Colonic mucosa (tissue), 4 donors: ENCODE measurements at regions not wholly inside any gene's neighbourhood (a gene's known extent, or its start where the extent isn't known, plus 50 kb on each side); places are given as distances from the start of the nearest gene placed in this dataset.

Experiments used
- DNase-seq: peaks from one replicate; pipeline ENCODE4 v3.0.0-alpha.2; 2020
- H3K27ac ChIP-seq: fragments of 200-600 bp; one replicate; pipeline ENCODE4 v1.8.0; 2021
- H3K27me3 ChIP-seq: fragments of 200-600 bp; one replicate; pipeline ENCODE4 v1.8.0; 2021
- H3K36me3 ChIP-seq: fragments of 200-600 bp; one replicate; pipeline ENCODE4 v1.8.0; 2021
- H3K4me1 ChIP-seq: fragments of 200-600 bp; one replicate; pipeline ENCODE4 v1.8.0; 2021; ENCODE audit warnings: mild to moderate bottlenecking
- H3K4me3 ChIP-seq: fragments of 200-600 bp; one replicate; pipeline ENCODE4 v1.8.0; 2021
- H3K9ac ChIP-seq, 2 donors: one replicate each; pipeline ENCODE4 v1.7.0; 2013; ENCODE audit warnings: control low read depth in 2 of 2, low read depth in 2 of 2, low read length in 2 of 2
- H3K9me3 ChIP-seq: fragments of 200-600 bp; one replicate; pipeline ENCODE4 v1.8.0; 2021
- CTCF ChIP-seq: fragments of 200-600 bp; IDR thresholded peaks from one replicate; pipeline ENCODE4 v1.8.0; 2022; ENCODE audit warnings: antibody characterized with exemption, mild to moderate bottlenecking
- intact Hi-C: fragments of 100-400 bp; cut with DNase I; formaldehyde crosslinking; loops from one replicate; pipeline ENCODE4 v1.14.1; 2022
- donor health status: healthy.
- donor health status: DM: no; HTN: no; CAD: no.
- donor health status: DM: no; HTN: no; CAD: no.

DNA sequence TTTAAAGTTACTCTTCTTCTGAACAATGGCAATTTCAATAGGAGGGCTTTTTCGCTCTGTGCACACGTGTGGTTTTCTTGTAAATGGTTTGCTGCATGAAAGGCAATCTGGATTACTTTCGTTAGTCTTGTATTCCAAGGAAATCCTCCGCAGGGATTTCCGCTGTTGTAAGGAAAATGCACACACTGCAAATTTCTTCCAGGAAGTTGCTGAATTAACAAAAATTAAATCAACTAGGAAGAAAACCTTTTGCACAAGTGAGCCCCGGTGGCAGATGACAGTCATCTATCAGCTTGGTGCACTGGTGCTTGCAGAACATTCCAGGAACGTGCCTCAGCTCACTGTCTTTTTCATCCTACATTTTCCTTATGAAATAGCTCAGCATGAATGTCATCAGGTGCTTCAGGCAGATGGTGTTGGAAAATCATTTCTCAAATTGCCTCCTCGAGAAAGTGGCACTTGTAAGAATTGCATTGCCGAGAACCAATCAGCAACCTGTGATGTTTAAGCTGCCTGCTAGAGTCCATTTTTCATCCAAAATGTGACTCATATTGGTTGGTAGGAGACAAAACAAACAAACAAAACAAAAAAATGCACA lies 272.4 kb upstream of the VCX start:
- H3K4me1 ChIP-seq, result no peaks in the 10 kb centered on the region
- H3K9ac ChIP-seq, result no peak overlapping the region
- H3K36me3 ChIP-seq, result no peaks in the 10 kb centered on the region
- intact Hi-C loops, result no loop called here
- TF ChIP-seq CTCF, result no peak
- DNase-seq, result no peak
- no peak overlapping the region for H3K4me3 ChIP-seq
- H3K27me3 ChIP-seq, result no peaks in the 10 kb centered on the region
- H3K27ac ChIP-seq, result no peak overlapping the region
- H3K9me3 ChIP-seq, result no peaks in the 10 kb centered on the region

- intact Hi-C loops, result no loop called here
- no peak overlapping the region for H3K9ac ChIP-seq
- no peaks in the 10 kb centered on the region for H3K9me3 ChIP-seq
- H3K4me3 ChIP-seq, result no peak overlapping the region
- no peak for DNase-seq
- H3K27ac ChIP-seq, result no peak overlapping the region
- H3K36me3 ChIP-seq, result no peaks in the 10 kb centered on the region
- TF ChIP-seq CTCF, result no peak
- H3K27me3 ChIP-seq, result no peaks in the 10 kb centered on the region
- H3K4me1 ChIP-seq, result no peaks in the 10 kb centered on the region
Measured at GRCh38 chrX:7568597-7568996, 274.4 kb upstream of the VCX start.

GRCh38 chrX:7568130-7568529 lies 274.8 kb upstream of the VCX start:
- H3K27me3 ChIP-seq, result no peaks in the 10 kb centered on the region
- H3K27ac ChIP-seq, result no peak overlapping the region
- H3K36me3 ChIP-seq, result no peaks in the 10 kb centered on the region
- no peak overlapping the region for H3K9ac ChIP-seq
- no peaks in the 10 kb centered on the region for H3K9me3 ChIP-seq
- no peak for TF ChIP-seq CTCF
- H3K4me1 ChIP-seq, result no peaks in the 10 kb centered on the region
- intact Hi-C loops, result no loop called here
- H3K4me3 ChIP-seq, result no peak overlapping the region
- no peak for DNase-seq

DNA sequence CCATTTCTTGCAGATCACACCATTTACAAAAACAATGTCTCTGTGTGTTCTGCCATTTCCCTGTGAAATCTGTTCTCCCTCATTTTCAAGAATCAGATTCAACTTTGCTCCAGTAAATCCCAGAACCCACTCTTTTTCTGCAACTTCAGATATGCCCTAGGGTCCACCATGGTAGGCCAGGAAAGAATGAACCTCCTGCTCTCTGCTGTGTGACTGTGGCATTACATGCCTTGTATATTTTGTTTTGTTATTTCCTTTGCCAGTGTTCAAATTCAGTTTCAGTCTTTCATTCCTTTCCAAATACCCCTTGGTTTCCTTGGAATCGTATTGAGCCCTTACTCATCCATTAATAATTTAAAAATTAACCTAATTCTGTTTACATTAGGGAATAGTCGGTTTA lies 290.2 kb upstream of the VCX start:
- no peaks in the 10 kb centered on the region for H3K4me1 ChIP-seq
- intact Hi-C loops, result no loop called here
- no peak for DNase-seq
- no peaks in the 10 kb centered on the region for H3K27me3 ChIP-seq
- H3K36me3 ChIP-seq, result no peaks in the 10 kb centered on the region
- no peak for TF ChIP-seq CTCF
- no peak overlapping the region for H3K4me3 ChIP-seq
- H3K9ac ChIP-seq, result no peak overlapping the region
- H3K27ac ChIP-seq, result no peak overlapping the region
- no peaks in the 10 kb centered on the region for H3K9me3 ChIP-seq

DNA sequence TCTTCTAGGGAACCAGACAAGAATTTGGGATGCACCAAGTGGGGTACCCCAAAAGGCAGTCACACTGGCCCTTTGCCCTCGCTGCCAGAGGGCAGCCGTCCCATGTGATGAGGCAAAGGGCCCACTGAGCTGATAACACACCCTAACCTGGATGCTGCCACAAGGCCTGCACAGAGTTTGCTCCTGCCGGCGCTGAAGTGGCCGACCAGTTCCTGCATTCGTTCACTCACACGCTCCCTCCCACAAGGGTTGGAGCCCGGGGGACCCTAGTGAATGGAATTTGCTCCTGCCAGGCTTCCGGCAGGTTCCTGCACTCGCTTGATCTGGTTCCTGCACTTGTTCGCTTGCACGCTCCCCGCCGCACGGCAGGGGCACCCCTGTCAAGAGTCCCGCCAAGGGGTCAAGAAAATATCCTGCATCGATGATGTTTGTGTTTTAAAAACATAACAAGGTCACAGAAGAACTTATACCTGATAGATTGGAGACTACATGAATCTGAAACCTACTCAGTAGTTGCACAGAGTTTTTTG lies 296.4 kb upstream of the VCX start:
- DNase-seq, result no peak
- Histone ChIP-seq H3K4me1 (no peaks in the 10 kb centered on the region), H3K27ac (no peak overlapping the region), H3K36me3 (no peaks in the 10 kb centered on the region), H3K9me3 (no peaks in the 10 kb centered on the region), H3K27me3 (no peaks in the 10 kb centered on the region), H3K4me3 (no peak overlapping the region), H3K9ac (no peak overlapping the region)
- intact Hi-C loops, result no loop called here
- TF ChIP-seq CTCF, result no peak
